HL-60 (cell line): ENCODE measurements at regions not wholly inside any gene's neighbourhood (a gene's known extent, or its start where the extent isn't known, plus 50 kb on each side); places are given as distances from the start of the nearest gene placed in this dataset.

Source experiments
- DNase-seq, 2 experiments: peaks; one replicate each; pipeline ENCODE4 v3.0.0-alpha.2; 2010 to 2020; ENCODE audit warnings: low read depth in 1 of 2, low spot score in 1 of 2
- H3K27ac ChIP-seq: fragments of 250-450 bp; sonication (Bioruptor Pico); replicated peaks from 2 replicates; pipeline ENCODE4 v1.5.1; 2020; ENCODE audit warnings: mild to moderate bottlenecking, moderate library complexity
- H3K27me3 ChIP-seq: fragments of 250-450 bp; sonication (Bioruptor Pico); 2 replicates; pipeline ENCODE4 v1.5.1; 2021; ENCODE audit warnings: mild to moderate bottlenecking, moderate library complexity; ENCODE audit not compliant: insufficient read depth, poor library complexity, severe bottlenecking
- H3K4me3 ChIP-seq: replicated peaks from 2 replicates; pipeline ENCODE4 v1.5.1; 2011; ENCODE audit warnings: mild to moderate bottlenecking, control low read depth, low read length; ENCODE audit not compliant: insufficient read depth
- CTCF ChIP-seq: IDR thresholded peaks from one replicate; pipeline ENCODE4 v1.5.1; 2011; ENCODE audit warnings: low read length, control low read depth, inconsistent platforms; ENCODE audit not compliant: insufficient read depth
- GABPA ChIP-seq: IDR thresholded peaks from 2 replicates; pipeline ENCODE4 v1.6.1; 2012; ENCODE audit warnings: low read depth
- POLR2AphosphoS5 ChIP-seq: IDR thresholded peaks from 2 replicates; pipeline ENCODE4 v1.6.1; 2012; ENCODE audit warnings: low read depth
- SPI1 ChIP-seq: IDR thresholded peaks from 2 replicates; pipeline ENCODE4 v1.6.1; 2012; ENCODE audit warnings: low read depth, mild to moderate bottlenecking, borderline replicate concordance
- TF ChIP-seq, protein P1 (sequence below): IDR thresholded peaks from 2 replicates; pipeline ENCODE4 v1.6.1; 2012; ENCODE audit warnings: low read depth; ENCODE audit not compliant: insufficient replicate concordance

- Histone ChIP-seq H3K27ac (no peak overlapping the region), H3K27me3 (no peaks in the 10 kb centered on the region), H3K4me3 (no peak overlapping the region)
- DNase-seq: no peak
- TF ChIP-seq, protein P1, sequence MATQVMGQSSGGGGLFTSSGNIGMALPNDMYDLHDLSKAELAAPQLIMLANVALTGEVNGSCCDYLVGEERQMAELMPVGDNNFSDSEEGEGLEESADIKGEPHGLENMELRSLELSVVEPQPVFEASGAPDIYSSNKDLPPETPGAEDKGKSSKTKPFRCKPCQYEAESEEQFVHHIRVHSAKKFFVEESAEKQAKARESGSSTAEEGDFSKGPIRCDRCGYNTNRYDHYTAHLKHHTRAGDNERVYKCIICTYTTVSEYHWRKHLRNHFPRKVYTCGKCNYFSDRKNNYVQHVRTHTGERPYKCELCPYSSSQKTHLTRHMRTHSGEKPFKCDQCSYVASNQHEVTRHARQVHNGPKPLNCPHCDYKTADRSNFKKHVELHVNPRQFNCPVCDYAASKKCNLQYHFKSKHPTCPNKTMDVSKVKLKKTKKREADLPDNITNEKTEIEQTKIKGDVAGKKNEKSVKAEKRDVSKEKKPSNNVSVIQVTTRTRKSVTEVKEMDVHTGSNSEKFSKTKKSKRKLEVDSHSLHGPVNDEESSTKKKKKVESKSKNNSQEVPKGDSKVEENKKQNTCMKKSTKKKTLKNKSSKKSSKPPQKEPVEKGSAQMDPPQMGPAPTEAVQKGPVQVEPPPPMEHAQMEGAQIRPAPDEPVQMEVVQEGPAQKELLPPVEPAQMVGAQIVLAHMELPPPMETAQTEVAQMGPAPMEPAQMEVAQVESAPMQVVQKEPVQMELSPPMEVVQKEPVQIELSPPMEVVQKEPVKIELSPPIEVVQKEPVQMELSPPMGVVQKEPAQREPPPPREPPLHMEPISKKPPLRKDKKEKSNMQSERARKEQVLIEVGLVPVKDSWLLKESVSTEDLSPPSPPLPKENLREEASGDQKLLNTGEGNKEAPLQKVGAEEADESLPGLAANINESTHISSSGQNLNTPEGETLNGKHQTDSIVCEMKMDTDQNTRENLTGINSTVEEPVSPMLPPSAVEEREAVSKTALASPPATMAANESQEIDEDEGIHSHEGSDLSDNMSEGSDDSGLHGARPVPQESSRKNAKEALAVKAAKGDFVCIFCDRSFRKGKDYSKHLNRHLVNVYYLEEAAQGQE: no peak
- TF ChIP-seq CTCF: no peak
- TF ChIP-seq GABPA: no peak
- TF ChIP-seq SPI1: no peak
- TF ChIP-seq POLR2AphosphoS5: no peak
These were observed 120.8 kb upstream of the POU1F1 start for GRCh38 chr3:87397211-87397610.

DNA sequence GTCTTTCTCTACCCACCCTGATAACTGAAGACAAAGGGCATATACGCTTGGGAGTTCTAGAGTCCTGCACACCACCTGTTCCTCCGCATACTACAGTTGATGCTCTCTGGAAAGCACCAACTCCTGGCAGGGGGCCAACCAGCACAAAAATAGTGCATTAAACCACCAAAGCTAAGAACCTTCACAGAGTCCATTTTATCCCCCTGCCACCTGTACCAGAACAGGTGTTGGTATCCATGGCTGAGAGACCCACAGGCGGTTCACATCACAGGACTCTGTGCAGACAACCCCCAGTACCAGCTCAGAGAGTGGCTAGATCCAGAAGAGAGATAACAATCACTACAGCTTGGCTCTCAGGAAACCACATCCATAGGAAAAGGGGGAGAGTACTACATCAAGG is 114.4 kb upstream of the POU1F1 start:
- no peak for DNase-seq
- Histone ChIP-seq H3K27me3 (no peaks in the 10 kb centered on the region), H3K4me3 (no peak overlapping the region), H3K27ac (no peak overlapping the region)
- no peak for TF ChIP-seq POLR2AphosphoS5
- no peak for TF ChIP-seq CTCF
- no peak for TF ChIP-seq GABPA
- no peak for TF ChIP-seq SPI1
- TF ChIP-seq, protein P1: no peak

- Histone ChIP-seq H3K27ac (no peak overlapping the region), H3K27me3 (no peaks in the 10 kb centered on the region), H3K4me3 (no peak overlapping the region)
- TF ChIP-seq, protein P1: no peak
- TF ChIP-seq CTCF (no peak), POLR2AphosphoS5 (no peak), GABPA (no peak), SPI1 (no peak)
- DNase-seq: no peak
These were observed 114.0 kb upstream of the POU1F1 start for GRCh38 chr3:87390353-87390752.
